NCI-H1436 treated with DMSO at 0.1 percent for 48 hours (cell line): ENCODE measurements at regions not wholly inside any gene's neighbourhood (a gene's known extent, or its start where the extent isn't known, plus 50 kb on each side); places are given as distances from the start of the nearest gene placed in this dataset.

Experiments used
- DNase-seq: peaks from one replicate; lab custom pipeline; 2025; lab: John Stamatoyannopoulos, UW

- no peak for DNase-seq
Observed at GRCh38 chr10:78366663-78367411, 333.2 kb downstream of the RPS24 start.

- DNase-seq: no peak
Observed at GRCh38 chr10:78367751-78368150, 334.1 kb downstream of the RPS24 start.

GRCh38 chr10:78371136-78371535, 337.5 kb downstream of the RPS24 start:
- no peak for DNase-seq

- no peak for DNase-seq
Observed at GRCh38 chr10:78372806-78373205, 339.1 kb downstream of the RPS24 start.

- no peak for DNase-seq
Observed at GRCh38 chr10:78374331-78375028, 340.8 kb downstream of the RPS24 start.

- no peak for DNase-seq
Observed at GRCh38 chr10:78375854-78376785, 342.5 kb downstream of the RPS24 start.

GRCh38 chr10:78377356-78377755, 343.7 kb downstream of the RPS24 start:
- no peak for DNase-seq

GRCh38 chr10:78378192-78378591, 344.5 kb downstream of the RPS24 start:
- DNase-seq: no peak

GRCh38 chr10:78381107-78381506, 347.4 kb downstream of the RPS24 start:
- DNase-seq: no peak

- no peak for DNase-seq
Observed at GRCh38 chr10:78382047-78382446, 348.4 kb downstream of the RPS24 start.

GRCh38 chr10:78382772-78383171, 349.1 kb downstream of the RPS24 start:
- DNase-seq: no peak

GRCh38 chr10:78383378-78384048, 349.9 kb downstream of the RPS24 start:
- no peak for DNase-seq

GRCh38 chr10:78384049-78384431, 350.4 kb downstream of the RPS24 start:
- no peak for DNase-seq

- no peak for DNase-seq
Observed at GRCh38 chr10:78385599-78385998, 351.9 kb downstream of the RPS24 start.

GRCh38 chr10:78386509-78386908, 352.8 kb downstream of the RPS24 start:
- no peak for DNase-seq

GRCh38 chr10:78388331-78389050, 354.8 kb downstream of the RPS24 start:
- no peak for DNase-seq

- no peak for DNase-seq
Observed at GRCh38 chr10:78389419-78389818, 355.8 kb downstream of the RPS24 start.

GRCh38 chr10:78390051-78390450, 356.4 kb downstream of the RPS24 start:
- no peak for DNase-seq

- no peak for DNase-seq
Observed at GRCh38 chr10:78390817-78391216, 357.2 kb downstream of the RPS24 start.

- no peak for DNase-seq
Observed at GRCh38 chr10:78391585-78391984, 357.9 kb downstream of the RPS24 start.

GRCh38 chr10:78392197-78392596, 358.5 kb downstream of the RPS24 start:
- DNase-seq: no peak
